OCI-LY1 (cell line): ENCODE measurements at regions not wholly inside any gene's neighbourhood (a gene's known extent, or its start where the extent isn't known, plus 50 kb on each side); places are given as distances from the start of the nearest gene placed in this dataset.

ENCODE experiments used
- H2AFZ ChIP-seq: fragments of 200-600 bp; sonication (generic), shearing (Covaris generic); 2 replicates; pipeline ENCODE4 v1.6.0; 2014; ENCODE audit warnings: antibody characterized with exemption, mild to moderate bottlenecking, low read length
- H3F3A ChIP-seq: fragments of 200-600 bp; sonication (generic), shearing (Covaris generic); 2 replicates; pipeline ENCODE4 v1.6.0; 2014; ENCODE audit warnings: mild to moderate bottlenecking, antibody characterized with exemption, low read length, moderate library complexity; ENCODE audit not compliant: insufficient read depth
- H3K27ac ChIP-seq: fragments of 200-600 bp; sonication (generic); 2 replicates; pipeline ENCODE4 v1.5.1; 2014; ENCODE audit warnings: low read length, mixed run types, mild to moderate bottlenecking, low read depth; ENCODE audit not compliant: poor library complexity, severe bottlenecking
- H3K27me3 ChIP-seq: fragments of 200-600 bp; sonication (generic); 2 replicates; pipeline ENCODE4 v1.6.0; 2014; ENCODE audit warnings: antibody characterized with exemption, mild to moderate bottlenecking, low read length, moderate library complexity; ENCODE audit not compliant: insufficient read depth
- H3K36me3 ChIP-seq: fragments of 200-600 bp; sonication (generic); 2 replicates; pipeline ENCODE4 v1.6.1; 2014; ENCODE audit warnings: mild to moderate bottlenecking, antibody characterized with exemption, low read length, moderate library complexity, mixed read lengths; ENCODE audit not compliant: insufficient read depth
- H3K4me1 ChIP-seq: fragments of 200-600 bp; sonication (generic); 2 replicates; pipeline ENCODE4 v1.5.1; 2014; ENCODE audit warnings: mild to moderate bottlenecking, low read length, moderate library complexity; ENCODE audit not compliant: insufficient read depth, severe bottlenecking
- H3K4me2 ChIP-seq: fragments of 200-600 bp; sonication (generic), shearing (Covaris generic); 2 replicates; pipeline ENCODE4 v1.6.1; 2014; ENCODE audit warnings: low read length
- H3K4me3 ChIP-seq: fragments of 200-600 bp; sonication (generic); 2 replicates; pipeline ENCODE4 v1.5.1; 2014; ENCODE audit warnings: low read length, low read depth, mild to moderate bottlenecking, mixed read lengths; ENCODE audit not compliant: poor library complexity, severe bottlenecking
- H3K79me2 ChIP-seq: fragments of 200-600 bp; shearing (Covaris generic); 2 replicates; pipeline ENCODE4 v1.6.1; 2016; ENCODE audit warnings: mixed run types, low read length, mixed read lengths; ENCODE audit not compliant: insufficient read depth
- H3K9ac ChIP-seq: fragments of 200-600 bp; sonication (generic), shearing (Covaris generic); 2 replicates; pipeline ENCODE4 v1.6.1; 2014; ENCODE audit warnings: mild to moderate bottlenecking, low read length, mixed read lengths
- H3K9me2 ChIP-seq: fragments of 200-600 bp; sonication (generic), shearing (Covaris generic); 2 replicates; pipeline ENCODE4 v1.6.1; 2014; ENCODE audit warnings: low read depth, mild to moderate bottlenecking, low read length, mixed read lengths
- H3K9me3 ChIP-seq: fragments of 200-600 bp; shearing (Covaris generic); 2 replicates; pipeline ENCODE4 v1.6.1; 2014; ENCODE audit warnings: low read length, mixed read lengths
- H4K20me1 ChIP-seq: fragments of 200-600 bp; sonication (generic), shearing (Covaris generic); 2 replicates; pipeline ENCODE4 v1.6.0; 2016; ENCODE audit warnings: mild to moderate bottlenecking, low read length; ENCODE audit not compliant: insufficient read depth
- EZH2 ChIP-seq: fragments of 200-600 bp; sonication (generic), shearing (Covaris generic); IDR thresholded peaks from 2 replicates; pipeline ENCODE4 v1.8.0; 2017; ENCODE audit warnings: borderline replicate concordance, mixed run types, mild to moderate bottlenecking, antibody characterized with exemption, low read length, moderate library complexity, mixed read lengths
- TF ChIP-seq, protein P1 (sequence below): fragments of 200-600 bp; sonication (generic), shearing (Covaris generic); IDR thresholded peaks from 2 replicates; pipeline ENCODE4 v1.5.1; 2017; ENCODE audit warnings: mild to moderate bottlenecking, antibody characterized with exemption, low read length, moderate library complexity, mixed read lengths

GRCh38 chr6:169385237-169385880 is 131.7 kb upstream of the THBS2 start:
- no peaks in the 10 kb centered on the region for H3K36me3 ChIP-seq
- no peaks in the 10 kb centered on the region for H3K79me2 ChIP-seq
- H3K4me3 ChIP-seq = no peak overlapping the region
- no peak overlapping the region for H3K9ac ChIP-seq
- no peak overlapping the region for H2AFZ ChIP-seq
- H3K27me3 ChIP-seq = no peaks in the 10 kb centered on the region; the same call in 1 of the 2 replicates
- no peaks in the 10 kb centered on the region for H4K20me1 ChIP-seq
- H3F3A ChIP-seq = no peaks in the 10 kb centered on the region
- H3K4me1 ChIP-seq = no peaks in the 10 kb centered on the region
- no peaks in the 10 kb centered on the region for H3K9me3 ChIP-seq
- H3K27ac ChIP-seq = no peak overlapping the region
- TF ChIP-seq, protein P1, sequence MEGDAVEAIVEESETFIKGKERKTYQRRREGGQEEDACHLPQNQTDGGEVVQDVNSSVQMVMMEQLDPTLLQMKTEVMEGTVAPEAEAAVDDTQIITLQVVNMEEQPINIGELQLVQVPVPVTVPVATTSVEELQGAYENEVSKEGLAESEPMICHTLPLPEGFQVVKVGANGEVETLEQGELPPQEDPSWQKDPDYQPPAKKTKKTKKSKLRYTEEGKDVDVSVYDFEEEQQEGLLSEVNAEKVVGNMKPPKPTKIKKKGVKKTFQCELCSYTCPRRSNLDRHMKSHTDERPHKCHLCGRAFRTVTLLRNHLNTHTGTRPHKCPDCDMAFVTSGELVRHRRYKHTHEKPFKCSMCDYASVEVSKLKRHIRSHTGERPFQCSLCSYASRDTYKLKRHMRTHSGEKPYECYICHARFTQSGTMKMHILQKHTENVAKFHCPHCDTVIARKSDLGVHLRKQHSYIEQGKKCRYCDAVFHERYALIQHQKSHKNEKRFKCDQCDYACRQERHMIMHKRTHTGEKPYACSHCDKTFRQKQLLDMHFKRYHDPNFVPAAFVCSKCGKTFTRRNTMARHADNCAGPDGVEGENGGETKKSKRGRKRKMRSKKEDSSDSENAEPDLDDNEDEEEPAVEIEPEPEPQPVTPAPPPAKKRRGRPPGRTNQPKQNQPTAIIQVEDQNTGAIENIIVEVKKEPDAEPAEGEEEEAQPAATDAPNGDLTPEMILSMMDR = no peak
- no peak for TF ChIP-seq EZH2
- no peak overlapping the region for H3K4me2 ChIP-seq
- no peaks in the 10 kb centered on the region for H3K9me2 ChIP-seq

- Histone ChIP-seq H4K20me1 (no peaks in the 10 kb centered on the region), H3K4me3 (no peak overlapping the region), H3K9ac (no peak overlapping the region), H3K79me2 (no peaks in the 10 kb centered on the region), H3K4me1 (no peaks in the 10 kb centered on the region), H3K27ac (no peak overlapping the region), H3K9me3 (no peaks in the 10 kb centered on the region), H3K4me2 (no peak overlapping the region), H3K27me3 (no peaks in the 10 kb centered on the region), H3F3A (no peaks in the 10 kb centered on the region), H2AFZ (no peak overlapping the region), H3K9me2 (no peaks in the 10 kb centered on the region), H3K36me3 (no peaks in the 10 kb centered on the region)
- TF ChIP-seq, protein P1 = no peak
- TF ChIP-seq EZH2 = no peak
Measured at GRCh38 chr6:169384291-169384690, 130.6 kb upstream of the THBS2 start.

DNA sequence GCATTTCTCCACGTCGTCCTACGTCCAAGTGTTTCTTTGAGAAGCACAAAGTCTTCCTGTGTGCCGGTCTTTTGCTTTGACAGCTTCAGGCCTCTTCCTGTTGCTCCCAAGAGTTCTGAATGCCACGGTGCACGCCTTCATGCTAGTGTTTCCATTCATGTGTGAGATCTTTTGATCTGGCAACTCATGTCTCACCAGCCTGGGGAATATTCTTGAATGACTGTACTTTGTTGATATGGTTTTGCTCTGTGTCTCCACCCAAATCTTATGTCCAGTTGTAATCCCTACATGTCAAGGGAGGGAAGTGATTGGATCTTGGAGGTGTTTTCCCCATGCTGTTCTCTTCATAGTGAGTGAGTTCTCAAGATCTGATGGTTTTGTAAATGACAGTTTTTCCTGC is 129.6 kb upstream of the THBS2 start:
- no peak overlapping the region for H3K4me2 ChIP-seq
- no peaks in the 10 kb centered on the region for H3K27me3 ChIP-seq
- H3F3A ChIP-seq = no peaks in the 10 kb centered on the region

More for the DNA sequence above, 129.6 kb upstream of the THBS2 start:
- no peaks in the 10 kb centered on the region for H3K79me2 ChIP-seq
- H3K4me3 ChIP-seq = no peak overlapping the region
- TF ChIP-seq, protein P1 = no peak
- no peak for TF ChIP-seq EZH2
- H3K9me3 ChIP-seq = no peaks in the 10 kb centered on the region
- no peaks in the 10 kb centered on the region for H3K9me2 ChIP-seq
- no peak overlapping the region for H2AFZ ChIP-seq
- no peak overlapping the region for H3K27ac ChIP-seq
- no peaks in the 10 kb centered on the region for H3K4me1 ChIP-seq
- H4K20me1 ChIP-seq = no peaks in the 10 kb centered on the region
- no peak overlapping the region for H3K9ac ChIP-seq
- H3K36me3 ChIP-seq = no peaks in the 10 kb centered on the region
